Transverse colon (tissue), 4 donors: ENCODE measurements at regions not wholly inside any gene's neighbourhood (a gene's known extent, or its start where the extent isn't known, plus 50 kb on each side); places are given as distances from the start of the nearest gene placed in this dataset.

Experiments used
- EP300 ChIP-seq: sonication (generic); formaldehyde crosslinking; IDR thresholded peaks from one replicate; pipeline ENCODE4 v1.6.1; 2017; ENCODE audit warnings: antibody characterized with exemption, low read depth
- POLR2A ChIP-seq: fragments of 450-650 bp; IDR thresholded peaks from one replicate; pipeline ENCODE4 v1.6.1; 2016; ENCODE audit warnings: antibody characterized with exemption, mild to moderate bottlenecking, moderate library complexity
- POLR2AphosphoS5 ChIP-seq, 3 donors: sonication (generic); formaldehyde crosslinking; IDR thresholded peaks; one replicate each; pipeline ENCODE4 v1.6.1; 2016; ENCODE audit warnings: antibody characterized with exemption in 3 of 3
- TF ChIP-seq, protein P1 (sequence below), 5 experiments: fragments of 200-600 bp in 3 of 5; fragments of 450-650 bp in 2 of 5; sonication (generic) in 3 of 5; IDR thresholded peaks; 1 replicate in 2 of 5; 2 replicates in 3 of 5; pipeline ENCODE4 v1.5.1; 2016 to 2017; ENCODE audit warnings: antibody characterized with exemption in 5 of 5, inconsistent platforms in 3 of 5, mild to moderate bottlenecking in 2 of 5, moderate library complexity in 1 of 5

DNA sequence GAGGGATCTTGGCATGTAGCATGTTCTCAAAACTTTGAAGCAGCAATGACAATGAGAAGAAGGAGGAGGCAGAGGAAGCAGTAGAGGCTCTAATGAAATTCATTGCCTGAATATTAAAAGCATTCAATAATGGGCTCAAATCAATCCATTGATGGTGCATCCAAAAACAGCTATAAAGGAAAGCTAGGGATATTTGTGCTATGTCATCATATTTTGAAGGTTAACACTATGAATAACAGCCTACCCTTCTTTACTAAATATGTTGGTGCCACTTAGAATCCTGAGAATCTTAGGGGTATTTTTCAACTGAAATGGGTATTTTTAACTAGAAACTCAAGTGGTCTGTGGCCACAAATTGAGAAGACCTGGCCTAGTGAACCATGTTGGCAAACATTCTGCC lies 153.7 kb downstream of the SETD4 start:
- TF ChIP-seq, protein P1, sequence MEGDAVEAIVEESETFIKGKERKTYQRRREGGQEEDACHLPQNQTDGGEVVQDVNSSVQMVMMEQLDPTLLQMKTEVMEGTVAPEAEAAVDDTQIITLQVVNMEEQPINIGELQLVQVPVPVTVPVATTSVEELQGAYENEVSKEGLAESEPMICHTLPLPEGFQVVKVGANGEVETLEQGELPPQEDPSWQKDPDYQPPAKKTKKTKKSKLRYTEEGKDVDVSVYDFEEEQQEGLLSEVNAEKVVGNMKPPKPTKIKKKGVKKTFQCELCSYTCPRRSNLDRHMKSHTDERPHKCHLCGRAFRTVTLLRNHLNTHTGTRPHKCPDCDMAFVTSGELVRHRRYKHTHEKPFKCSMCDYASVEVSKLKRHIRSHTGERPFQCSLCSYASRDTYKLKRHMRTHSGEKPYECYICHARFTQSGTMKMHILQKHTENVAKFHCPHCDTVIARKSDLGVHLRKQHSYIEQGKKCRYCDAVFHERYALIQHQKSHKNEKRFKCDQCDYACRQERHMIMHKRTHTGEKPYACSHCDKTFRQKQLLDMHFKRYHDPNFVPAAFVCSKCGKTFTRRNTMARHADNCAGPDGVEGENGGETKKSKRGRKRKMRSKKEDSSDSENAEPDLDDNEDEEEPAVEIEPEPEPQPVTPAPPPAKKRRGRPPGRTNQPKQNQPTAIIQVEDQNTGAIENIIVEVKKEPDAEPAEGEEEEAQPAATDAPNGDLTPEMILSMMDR (IDR thresholded peaks at IDR 0.05) = no peak
- TF ChIP-seq POLR2A (no peak), EP300 (no peak), POLR2AphosphoS5 (IDR thresholded peaks at IDR 0.05) (no peak)
